NCI-H2171 treated with DMSO at 0.1 percent for 48 hours (cell line): ENCODE measurements at regions not wholly inside any gene's neighbourhood (a gene's known extent, or its start where the extent isn't known, plus 50 kb on each side); places are given as distances from the start of the nearest gene placed in this dataset.
"Not testable (repeated sequence)": the region's sequence is repeated elsewhere in the genome, so short reads cannot be mapped to it uniquely, and the experiment has no call there.

Experiments used
- DNase-seq: peaks from one replicate; lab custom pipeline; 2025; lab: John Stamatoyannopoulos, UW

DNA sequence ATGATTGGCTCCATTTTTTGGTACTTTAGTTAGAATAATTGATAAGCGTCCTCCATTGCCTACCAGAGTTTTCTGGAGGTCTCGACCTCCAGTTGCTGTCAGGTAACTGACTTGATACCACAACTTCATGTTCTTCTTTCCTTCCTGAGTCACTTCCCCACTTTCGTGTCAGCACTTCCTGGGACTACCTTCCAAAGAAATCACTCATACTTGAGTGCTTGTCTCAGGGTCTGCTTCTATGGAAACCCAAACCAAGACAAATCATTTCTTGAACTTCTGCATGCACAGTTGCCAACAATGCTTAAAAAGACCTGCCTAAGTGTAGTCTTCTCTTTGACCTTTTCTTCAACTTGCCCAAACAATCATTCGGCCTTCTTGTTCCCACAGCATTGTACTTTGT, 210.3 kb upstream of the ETAA1 start:
- DNase-seq: no peak

GRCh38 chr2:67195327-67195726, 201.8 kb upstream of the ETAA1 start:
- DNase-seq: not testable (repeated sequence)

GRCh38 chr2:67201521-67201920, 195.6 kb upstream of the ETAA1 start:
- no peak for DNase-seq

DNA sequence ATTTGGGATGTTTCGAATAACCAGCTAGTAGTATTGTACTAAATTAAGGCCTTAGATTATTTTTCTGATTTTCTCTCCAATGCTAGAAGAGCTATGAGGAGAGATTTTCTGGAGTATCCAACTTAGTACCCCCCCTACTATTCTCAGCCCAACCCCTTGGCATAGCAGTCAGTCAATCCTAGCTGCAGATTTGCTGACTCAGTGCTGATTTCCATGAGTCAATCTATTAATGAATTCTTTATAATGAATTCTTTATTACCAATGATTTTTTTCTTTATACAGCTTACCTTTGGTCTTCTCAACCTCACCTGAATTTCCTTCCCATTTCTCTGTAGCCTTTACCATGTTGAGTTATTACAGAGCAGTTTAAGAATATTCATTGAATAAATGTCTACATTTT, 192.8 kb upstream of the ETAA1 start:
- DNase-seq: no peak

DNA sequence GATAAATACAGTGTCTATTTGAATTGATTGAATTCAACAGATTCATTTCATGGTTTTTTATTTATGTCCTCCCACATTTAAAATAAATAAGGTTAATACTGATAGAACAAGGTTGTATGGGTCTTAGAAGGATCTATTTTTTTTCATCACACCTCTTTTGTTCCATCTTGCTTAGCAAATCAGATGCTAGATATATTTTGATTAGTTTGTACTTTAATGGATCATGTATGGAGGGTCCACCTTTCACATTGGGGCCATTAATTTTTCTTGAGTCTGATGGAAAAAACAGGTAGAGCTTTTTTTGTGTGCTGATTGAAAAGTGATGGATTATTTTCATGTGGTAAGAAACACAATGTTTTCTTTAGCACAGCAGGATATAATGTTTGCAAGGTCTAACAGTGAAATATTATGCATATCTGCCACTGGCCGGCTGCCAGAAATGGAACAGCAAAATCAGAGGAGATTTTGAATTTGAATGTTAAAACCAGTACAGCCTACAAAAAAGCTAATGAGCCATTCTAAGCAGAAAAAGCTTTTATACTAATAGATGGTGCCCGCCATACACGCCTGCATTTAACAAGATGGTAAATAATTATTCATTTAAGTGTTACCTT, 188.1 kb upstream of the ETAA1 start:
- no peak for DNase-seq

DNA sequence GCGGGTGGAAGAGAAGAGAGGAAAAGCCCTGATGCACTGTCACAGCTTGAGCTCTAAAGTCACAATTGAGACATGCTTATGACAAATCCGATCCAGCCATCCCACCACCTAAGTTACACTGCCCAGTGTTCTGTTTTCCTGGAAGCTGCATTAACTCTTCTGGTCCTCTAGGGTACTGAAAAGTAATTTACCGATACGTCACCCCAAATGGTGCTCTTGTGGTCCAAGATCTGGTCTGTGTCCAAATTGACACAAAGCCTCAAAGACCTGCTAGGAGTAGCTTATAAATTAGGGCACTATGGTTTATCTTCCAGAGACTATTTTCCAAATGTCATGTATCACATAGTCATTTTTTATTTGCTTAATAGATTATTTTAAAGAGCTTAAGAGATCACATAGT, 186.7 kb upstream of the ETAA1 start:
- DNase-seq: no peak

GRCh38 chr2:67212203-67212602, 184.9 kb upstream of the ETAA1 start:
- no peak for DNase-seq

DNA sequence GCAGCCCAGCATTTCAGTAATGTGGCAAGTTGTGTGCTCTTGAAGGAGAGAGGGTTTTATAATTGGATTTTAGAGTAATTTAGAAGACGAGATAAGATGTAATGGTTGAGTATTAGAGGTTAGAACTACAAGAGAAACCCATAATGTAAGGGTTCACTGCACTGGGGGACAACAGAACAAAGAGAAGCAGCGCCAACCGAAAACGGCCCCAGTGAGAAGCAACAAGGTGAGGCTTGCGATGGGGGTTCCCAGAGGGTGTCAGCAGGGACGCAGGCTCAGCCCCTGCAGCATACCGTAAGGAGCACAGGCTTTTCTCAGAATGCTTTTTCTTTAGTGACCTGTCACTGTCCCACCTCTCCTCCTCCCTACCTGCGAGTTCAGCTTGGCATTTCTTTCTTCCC, 183.9 kb upstream of the ETAA1 start:
- DNase-seq: no peak

GRCh38 chr2:67213677-67214402, 183.3 kb upstream of the ETAA1 start:
- DNase-seq: no peak

- DNase-seq: no peak
Observed at GRCh38 chr2:67214585-67215185, 182.4 kb upstream of the ETAA1 start.

- no peak for DNase-seq
Observed at GRCh38 chr2:67215214-67216055, 181.7 kb upstream of the ETAA1 start.

GRCh38 chr2:67216103-67216502, 181.0 kb upstream of the ETAA1 start:
- no peak for DNase-seq

DNA sequence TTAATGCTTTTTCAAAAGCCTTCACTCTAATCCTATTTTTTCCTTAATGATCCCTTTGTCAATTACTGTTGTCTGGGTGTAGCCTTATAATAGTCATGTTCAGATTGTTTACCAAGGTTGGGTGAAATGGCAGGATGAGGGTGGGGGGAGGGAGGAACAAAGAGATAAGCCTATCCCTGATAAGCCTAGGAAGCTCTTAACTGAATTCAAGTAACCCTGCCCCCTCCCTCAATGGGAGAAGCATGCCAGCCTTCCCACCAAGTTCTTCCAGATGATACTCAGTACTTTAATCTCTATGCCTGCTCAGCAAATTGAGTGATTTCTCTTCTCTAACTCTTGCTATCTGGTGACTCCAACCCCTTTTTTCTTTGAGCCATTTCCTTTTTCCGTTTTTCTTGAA, 180.3 kb upstream of the ETAA1 start:
- no peak for DNase-seq

DNA sequence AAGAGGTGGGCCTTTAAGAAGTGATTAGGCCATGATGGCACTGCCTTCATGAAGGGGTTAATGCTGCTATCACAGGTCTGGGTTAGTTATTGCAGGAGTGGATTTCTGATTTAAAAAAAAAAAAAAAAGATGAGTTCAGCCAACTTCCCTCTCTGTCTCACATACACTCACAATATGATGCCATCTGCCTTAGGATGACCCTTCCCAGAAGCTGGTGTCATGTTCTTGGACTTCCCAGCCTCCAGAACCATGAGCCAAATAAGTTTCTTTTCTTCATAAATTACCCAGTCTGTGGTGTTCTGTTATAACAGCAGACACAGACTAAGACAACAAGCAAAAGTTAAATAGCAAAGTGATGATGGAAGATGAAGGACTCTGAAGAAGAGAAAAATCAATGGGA, 179.7 kb upstream of the ETAA1 start:
- no peak for DNase-seq

DNA sequence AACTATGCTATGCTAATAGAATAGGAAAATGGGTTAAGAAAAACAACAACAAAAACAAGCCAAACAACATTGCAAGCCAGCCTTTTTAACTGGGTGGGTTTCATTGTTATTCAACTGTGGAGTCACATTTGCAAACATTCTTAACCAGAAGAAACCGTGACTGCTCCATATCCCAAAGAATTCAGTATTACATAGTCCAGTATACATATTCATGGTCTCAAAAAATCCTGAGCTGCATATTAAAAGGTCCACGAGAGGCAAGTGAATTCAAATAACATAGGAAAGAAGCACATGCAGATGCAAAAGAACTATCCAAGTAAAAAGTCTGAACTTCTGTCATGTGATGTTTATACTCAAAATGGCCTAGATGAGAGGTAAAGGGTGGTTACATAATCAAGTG, 179.1 kb upstream of the ETAA1 start:
- DNase-seq: no peak

DNA sequence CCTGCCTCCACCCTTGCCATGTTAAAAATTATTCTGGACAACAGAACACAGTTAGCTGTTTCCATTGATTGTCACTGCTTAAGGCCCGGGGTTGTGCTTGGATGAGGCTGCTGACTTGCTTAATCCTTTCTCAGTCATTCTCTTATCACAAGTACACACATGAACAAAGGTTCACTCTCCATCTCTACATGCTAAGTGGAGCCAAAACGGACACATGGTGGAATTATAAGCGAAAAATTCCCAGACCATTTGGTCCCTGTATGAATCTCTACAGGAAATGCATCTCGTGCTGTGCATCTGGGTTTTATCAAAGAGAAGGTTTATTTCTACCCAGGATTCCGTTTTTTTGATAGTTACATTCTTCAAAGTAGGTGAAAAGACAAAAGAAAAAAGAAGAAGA, 177.5 kb upstream of the ETAA1 start:
- DNase-seq: no peak

DNA sequence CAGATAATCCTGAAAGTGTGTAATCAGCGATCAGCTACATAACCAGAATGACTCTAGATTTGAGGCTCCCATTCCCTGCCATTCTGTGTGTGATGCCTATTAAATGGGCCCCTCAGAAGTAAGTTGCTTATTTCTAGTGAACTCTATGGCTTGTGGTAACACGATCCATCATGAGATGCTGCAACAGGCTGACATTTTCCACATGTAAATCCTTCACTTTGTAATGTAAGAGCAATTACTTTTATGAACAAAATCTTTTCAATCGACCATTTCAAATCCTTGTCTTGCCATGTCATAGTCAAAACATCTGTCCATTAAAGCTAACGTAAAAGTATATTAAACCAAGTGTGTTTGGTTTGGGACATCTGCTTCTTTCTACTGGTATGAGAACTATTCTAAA, 175.9 kb upstream of the ETAA1 start:
- no peak for DNase-seq

DNA sequence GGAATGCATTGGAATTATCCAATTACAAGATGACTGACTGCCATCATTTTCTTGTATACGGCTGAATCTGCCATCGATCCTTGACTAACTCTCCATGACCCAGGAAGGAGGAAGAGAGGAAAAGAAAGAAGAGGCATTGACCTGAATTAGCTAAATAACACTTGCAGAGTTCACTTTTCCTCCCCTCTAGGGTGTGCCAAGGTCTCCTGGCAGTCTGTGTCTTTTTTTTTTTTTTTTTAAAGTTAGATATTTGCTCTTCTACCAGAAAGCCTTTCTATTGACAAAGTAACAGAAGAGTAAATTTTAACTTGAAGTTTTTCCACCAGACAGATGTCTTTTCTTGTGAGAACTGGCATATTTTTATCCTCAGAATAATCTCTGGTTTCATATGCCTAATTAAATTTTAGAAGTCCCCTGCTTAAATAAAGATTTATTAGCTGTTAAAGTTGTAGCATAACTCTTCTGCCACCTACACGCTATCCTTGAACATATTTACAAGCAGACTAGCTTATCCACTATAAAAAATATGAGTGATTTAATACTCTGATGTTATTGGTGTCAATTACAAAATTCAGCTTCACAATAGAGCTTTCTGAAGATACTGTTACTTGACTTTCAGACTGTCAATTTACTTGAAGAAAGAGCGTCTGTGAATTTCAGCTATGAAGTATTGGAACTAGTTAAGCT, 171.7 kb upstream of the ETAA1 start:
- no peak for DNase-seq

- DNase-seq: no peak
Observed at GRCh38 chr2:67229706-67230105, 167.4 kb upstream of the ETAA1 start.

DNA sequence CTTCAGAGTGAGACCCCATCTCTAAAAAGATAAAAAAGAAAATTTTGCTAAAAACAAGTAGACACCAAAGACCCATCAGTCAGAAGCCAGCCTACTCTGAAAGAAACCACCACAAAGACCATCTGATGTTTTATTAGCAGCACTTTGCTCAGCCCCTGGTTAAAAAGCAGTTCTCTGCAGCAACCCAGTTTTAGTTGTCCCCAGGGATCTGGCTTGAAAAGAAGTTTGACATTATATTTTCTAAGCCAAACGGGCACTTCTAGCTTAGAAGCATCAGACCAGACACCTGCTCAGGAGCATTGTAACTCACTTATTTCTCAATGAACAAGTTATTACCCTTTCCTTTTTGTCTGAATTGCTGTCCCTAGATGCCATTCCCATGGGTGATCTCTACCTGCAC, 164.2 kb upstream of the ETAA1 start:
- no peak for DNase-seq

DNA sequence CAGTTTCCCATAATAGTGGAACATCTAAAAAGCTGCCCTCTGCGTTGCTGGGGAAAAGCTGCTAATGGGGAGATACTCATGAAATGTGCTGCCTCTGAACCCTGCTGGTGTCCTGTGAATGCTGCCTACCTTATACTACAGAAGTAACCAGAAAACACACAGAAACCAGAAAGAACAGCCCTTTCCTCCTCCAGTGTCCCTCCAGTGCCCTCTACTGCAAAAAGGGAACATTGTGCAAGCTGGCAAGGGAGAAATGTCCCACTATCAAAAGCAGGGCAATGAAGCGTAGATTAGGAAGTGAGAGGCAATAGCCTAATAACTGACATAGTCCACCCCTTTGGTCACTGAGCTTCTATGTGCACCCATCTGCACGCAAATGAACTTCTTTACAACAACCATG, 162.7 kb upstream of the ETAA1 start:
- peak; percentile 23 for DNase-seq

- peak; percentile 21 for DNase-seq
Observed at GRCh38 chr2:67237288-67237687, 159.8 kb upstream of the ETAA1 start.
